ENCODE measurements at regions not wholly inside any gene's neighbourhood (a gene's known extent, or its start where the extent isn't known, plus 50 kb on each side); places are given as distances from the start of the nearest gene placed in this dataset.

GRCh38 chr4:60652933-60653332, 547.2 kb upstream of the ADGRL3 start:
- Histone ChIP-seq H3K27ac (no peak overlapping the region), H3K9me3 (peaks cover 0 to 2% (median 0%) of the 10 kb centered on the region in 12 donors), H3K36me3 (no peaks in the 10 kb centered on the region), H3K27me3 (no peaks in the 10 kb centered on the region), H3K4me3 (no peak overlapping the region), H3K4me1 (no peaks in the 10 kb centered on the region)
- ATAC-seq (no peak), DNase-seq (no peak)
- intact Hi-C loops (cut with DNase I) = no loop called here
- TF ChIP-seq POLR2A (IDR thresholded peaks at IDR 0.05) = no peak
- TF ChIP-seq, protein P1, sequence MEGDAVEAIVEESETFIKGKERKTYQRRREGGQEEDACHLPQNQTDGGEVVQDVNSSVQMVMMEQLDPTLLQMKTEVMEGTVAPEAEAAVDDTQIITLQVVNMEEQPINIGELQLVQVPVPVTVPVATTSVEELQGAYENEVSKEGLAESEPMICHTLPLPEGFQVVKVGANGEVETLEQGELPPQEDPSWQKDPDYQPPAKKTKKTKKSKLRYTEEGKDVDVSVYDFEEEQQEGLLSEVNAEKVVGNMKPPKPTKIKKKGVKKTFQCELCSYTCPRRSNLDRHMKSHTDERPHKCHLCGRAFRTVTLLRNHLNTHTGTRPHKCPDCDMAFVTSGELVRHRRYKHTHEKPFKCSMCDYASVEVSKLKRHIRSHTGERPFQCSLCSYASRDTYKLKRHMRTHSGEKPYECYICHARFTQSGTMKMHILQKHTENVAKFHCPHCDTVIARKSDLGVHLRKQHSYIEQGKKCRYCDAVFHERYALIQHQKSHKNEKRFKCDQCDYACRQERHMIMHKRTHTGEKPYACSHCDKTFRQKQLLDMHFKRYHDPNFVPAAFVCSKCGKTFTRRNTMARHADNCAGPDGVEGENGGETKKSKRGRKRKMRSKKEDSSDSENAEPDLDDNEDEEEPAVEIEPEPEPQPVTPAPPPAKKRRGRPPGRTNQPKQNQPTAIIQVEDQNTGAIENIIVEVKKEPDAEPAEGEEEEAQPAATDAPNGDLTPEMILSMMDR (IDR thresholded peaks at IDR 0.05) = no peak

GRCh38 chr4:60655356-60655755, 544.8 kb upstream of the ADGRL3 start:
- H3K27ac ChIP-seq = no peak overlapping the region
- no peaks in the 10 kb centered on the region for H3K4me1 ChIP-seq
- TF ChIP-seq, protein P1 (IDR thresholded peaks at IDR 0.05) = no peak
- no peak for TF ChIP-seq POLR2A (IDR thresholded peaks at IDR 0.05)
- DNase-seq (no peak), ATAC-seq (no peak)
- no peaks in the 10 kb centered on the region for H3K9me3 ChIP-seq
- no peaks in the 10 kb centered on the region for H3K27me3 ChIP-seq
- intact Hi-C loops (cut with DNase I) = no loop called here
- H3K36me3 ChIP-seq = no peaks in the 10 kb centered on the region
- no peak overlapping the region for H3K4me3 ChIP-seq

- intact Hi-C loops (cut with DNase I) = no loop called here
- ATAC-seq = no peak
- TF ChIP-seq, protein P1 (IDR thresholded peaks at IDR 0.05) = no peak
- TF ChIP-seq POLR2A (IDR thresholded peaks at IDR 0.05) = no peak
- no peaks in the 10 kb centered on the region for H3K27me3 ChIP-seq
- H3K4me1 ChIP-seq = no peaks in the 10 kb centered on the region
- no peak overlapping the region for H3K4me3 ChIP-seq
- H3K27ac ChIP-seq = no peak overlapping the region
- no peak for DNase-seq
- no peaks in the 10 kb centered on the region for H3K36me3 ChIP-seq
- H3K9me3 ChIP-seq = no peaks in the 10 kb centered on the region
- 56 to 75% (median 68%) methylated on average over 3 of the region's 3 CpGs for WGBS, 4 donors
These were observed 544.0 kb upstream of the ADGRL3 start for GRCh38 chr4:60656171-60656570.

DNA sequence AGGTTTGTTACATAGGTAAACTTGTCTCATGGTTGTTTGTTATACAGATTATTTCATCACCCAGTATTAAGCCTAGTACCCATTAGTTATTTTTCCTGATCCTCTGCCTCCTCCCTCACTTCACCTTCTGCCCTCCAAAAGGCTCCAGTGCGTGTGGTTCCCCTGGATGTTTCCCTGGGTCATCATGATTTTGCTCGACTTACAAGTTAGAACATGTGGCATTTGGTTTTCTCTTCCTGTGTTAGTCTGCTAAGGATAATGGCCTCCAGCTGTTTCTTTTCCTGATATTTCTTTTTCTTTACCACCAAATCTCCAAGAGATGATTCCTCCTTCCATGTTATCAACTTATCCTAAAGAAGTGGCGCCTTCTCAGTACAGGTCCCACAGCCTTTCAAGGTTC, 543.1 kb upstream of the ADGRL3 start:
- H3K9me3 ChIP-seq = peaks cover 0 to 2% (median 0%) of the 10 kb centered on the region in 12 donors
- no peak overlapping the region for H3K27ac ChIP-seq
- H3K4me3 ChIP-seq = no peak overlapping the region
- H3K27me3 ChIP-seq = no peaks in the 10 kb centered on the region
- TF ChIP-seq, protein P1 (IDR thresholded peaks at IDR 0.05) = no peak
- no peak for TF ChIP-seq POLR2A (IDR thresholded peaks at IDR 0.05)
- DNase-seq (no peak), ATAC-seq (no peak)
- intact Hi-C loops (cut with DNase I) = no loop called here
- H3K4me1 ChIP-seq = no peaks in the 10 kb centered on the region
- WGBS, 4 donors = 65 to 73% (median 71%) methylated on average over 3 of the region's 3 CpGs
- no peaks in the 10 kb centered on the region for H3K36me3 ChIP-seq

All from heart left ventricle (tissue), 16 donors.